ENCODE measurements at regions not wholly inside any gene's neighbourhood (a gene's known extent, or its start where the extent isn't known, plus 50 kb on each side); places are given as distances from the start of the nearest gene placed in this dataset.

- DNase-seq (ENCODE audit: low read depth): no peak
These were observed 89.5 kb upstream of the ANKRD55 start for GRCh38 chr5:56322592-56322991.

DNA sequence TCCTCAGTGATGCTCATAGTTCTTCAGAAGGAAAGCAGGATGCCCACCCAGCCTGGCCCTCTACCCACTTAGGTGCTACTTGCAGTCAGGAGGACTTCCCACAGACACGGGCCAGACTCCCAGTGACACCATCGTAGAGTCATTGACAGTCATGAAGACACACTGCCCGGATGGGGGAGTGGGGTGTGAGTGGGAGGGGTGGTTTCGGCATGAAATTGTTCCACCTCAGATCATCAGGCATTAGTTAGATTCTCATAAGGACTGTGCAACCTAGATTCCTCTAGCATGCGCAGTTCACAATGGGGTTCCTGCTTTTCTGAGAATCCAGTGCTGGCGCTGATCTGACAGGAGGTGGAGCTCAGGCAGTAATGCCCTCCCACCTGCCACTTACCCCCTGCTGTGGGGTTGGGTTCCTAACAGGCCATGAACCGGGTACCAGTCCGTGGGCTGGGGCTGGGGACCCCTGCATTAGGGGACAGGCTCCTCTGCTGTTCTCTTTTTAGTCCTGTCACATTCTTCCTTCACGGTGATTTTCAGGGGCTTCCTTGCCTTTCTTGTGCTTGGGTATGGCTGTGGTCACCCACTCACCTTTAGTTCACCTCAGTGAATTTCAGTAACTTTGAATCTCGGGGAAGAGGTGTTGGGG is 88.2 kb upstream of the ANKRD55 start:
- DNase-seq (ENCODE audit: low read depth): no peak

DNA sequence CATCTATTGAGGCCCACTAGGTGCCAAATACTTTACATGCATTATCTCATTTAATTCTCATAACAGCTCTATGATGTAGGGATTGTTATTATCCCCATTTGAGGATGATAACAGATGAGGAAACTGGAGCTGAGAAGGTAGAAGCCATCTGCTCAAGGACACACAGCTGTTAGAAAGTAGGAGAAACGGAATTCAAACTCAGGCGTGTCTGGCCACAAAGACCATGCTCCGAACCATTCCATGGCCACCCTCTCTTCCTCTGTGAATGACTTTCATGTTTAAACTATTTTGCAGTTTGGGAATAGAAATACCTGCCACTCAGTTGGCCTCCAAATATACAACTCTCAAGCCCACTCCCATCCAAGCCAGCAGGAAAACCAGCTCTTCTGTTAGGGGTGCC is 87.6 kb upstream of the ANKRD55 start:
- no peak for DNase-seq (ENCODE audit: low read depth)

DNA sequence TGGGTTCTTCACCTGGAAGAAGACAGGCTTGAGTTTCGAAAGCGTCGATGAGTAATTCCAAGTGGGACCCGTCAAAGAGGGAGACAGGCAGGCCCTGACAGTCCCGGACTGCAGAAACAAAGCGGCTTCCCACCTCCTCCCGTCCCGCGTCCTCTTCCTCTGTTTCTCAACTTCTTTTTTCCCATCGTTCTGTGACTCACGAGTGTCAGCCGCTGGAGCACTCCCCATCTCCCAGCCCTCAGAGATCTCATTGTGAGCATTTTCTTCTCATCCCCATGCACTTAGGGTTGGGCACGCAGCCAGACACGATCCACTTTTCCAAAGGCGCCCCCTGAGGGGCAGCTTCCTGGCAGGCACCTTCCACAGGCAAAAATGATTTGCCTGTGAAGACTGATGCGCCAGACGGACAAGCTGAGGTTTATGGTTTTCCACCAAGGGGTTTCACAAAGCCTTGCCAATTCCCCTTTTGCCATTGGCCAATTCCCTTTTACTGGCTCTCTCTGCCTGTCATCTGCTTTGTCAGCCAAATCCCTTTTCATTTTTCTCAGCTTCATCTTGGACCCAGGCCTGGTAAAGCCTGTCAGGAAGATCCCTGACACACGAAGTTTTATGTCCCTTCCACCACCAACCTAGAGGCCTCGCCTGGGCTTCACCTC is 86.5 kb upstream of the ANKRD55 start:
- DNase-seq (ENCODE audit: low read depth): peak; percentile 48

DNA sequence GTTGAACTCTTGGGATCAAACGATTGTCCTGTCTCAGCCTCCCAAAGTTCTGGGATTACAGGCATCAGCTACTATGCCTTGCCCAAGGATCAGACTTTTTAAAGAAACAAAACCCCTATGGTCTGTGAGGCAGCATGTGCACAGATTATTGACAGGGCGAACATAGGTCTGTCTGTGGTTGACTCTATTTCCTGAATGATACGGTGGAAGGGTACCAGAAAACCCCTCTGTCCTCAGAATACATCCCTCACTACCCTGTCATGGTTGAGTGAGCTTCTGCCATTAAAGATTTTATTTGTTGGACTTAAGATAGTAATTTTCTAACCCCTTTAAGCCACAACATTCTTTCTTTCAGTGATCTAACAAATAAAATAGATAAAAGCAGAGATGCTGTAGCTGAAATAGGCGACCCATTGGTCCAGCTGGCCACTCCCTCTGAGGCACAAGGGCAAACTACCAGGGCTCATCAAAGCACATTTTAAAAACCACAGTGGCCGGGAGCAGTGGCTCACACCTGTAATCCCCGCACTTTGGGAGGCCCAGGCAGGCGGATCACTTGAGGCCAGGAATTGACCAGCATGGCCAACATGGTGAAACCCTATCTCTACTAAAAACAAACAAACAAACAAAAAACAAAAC is 84.9 kb upstream of the ANKRD55 start:
- DNase-seq (ENCODE audit: low read depth): no peak

- no peak for DNase-seq (ENCODE audit: low read depth)
These were observed 83.3 kb upstream of the ANKRD55 start for GRCh38 chr5:56316299-56316994.

DNA sequence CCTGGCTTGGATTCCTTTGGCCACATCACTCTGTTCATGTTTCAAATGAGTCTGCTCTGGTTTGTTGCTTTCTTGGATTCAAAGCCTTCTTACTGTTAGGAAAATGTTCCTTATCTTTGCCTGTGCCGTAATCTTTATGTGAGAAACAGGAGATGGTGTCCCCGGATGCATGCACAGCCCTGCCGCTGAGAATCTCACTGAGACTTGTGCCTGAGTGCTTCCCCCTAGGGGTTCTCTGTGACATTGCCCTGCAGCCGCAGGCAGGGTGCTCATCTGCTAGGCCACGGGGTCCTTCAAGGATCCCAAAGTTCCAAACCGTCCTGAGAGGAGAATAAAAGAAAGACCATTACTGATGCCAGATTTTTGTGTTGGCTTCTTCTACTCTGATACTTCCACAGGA is 81.4 kb upstream of the ANKRD55 start:
- DNase-seq (ENCODE audit: low read depth): no peak

GRCh38 chr5:56313596-56313995 is 80.5 kb upstream of the ANKRD55 start:
- DNase-seq (ENCODE audit: low read depth): no peak

DNA sequence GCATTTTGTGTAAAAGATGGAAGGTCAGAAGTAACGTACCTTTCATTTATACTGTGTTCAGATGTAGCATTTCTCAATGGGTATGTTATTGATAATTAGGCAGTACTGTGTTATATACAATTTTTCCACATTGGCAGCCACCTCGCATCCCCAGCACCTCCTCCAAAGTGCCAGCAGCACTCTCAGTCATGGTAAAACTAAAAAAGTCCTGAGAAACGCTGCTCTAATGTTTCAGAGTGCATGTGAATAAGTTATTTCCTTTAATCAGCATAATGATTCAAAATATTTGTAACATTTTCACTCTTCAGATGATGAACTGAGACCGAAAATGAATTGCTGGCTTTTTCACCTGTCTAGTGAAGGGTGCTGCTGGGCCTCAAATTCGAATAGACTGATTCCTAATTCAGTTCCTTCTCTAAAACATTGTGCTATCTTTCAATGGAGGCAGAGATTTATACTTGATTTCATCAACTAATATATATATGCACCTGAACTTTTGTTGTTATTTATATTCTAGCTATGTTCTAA is 79.9 kb upstream of the ANKRD55 start:
- DNase-seq (ENCODE audit: low read depth): no peak

- no peak for DNase-seq (ENCODE audit: low read depth)
These were observed 78.3 kb upstream of the ANKRD55 start for GRCh38 chr5:56311306-56311905.

DNA sequence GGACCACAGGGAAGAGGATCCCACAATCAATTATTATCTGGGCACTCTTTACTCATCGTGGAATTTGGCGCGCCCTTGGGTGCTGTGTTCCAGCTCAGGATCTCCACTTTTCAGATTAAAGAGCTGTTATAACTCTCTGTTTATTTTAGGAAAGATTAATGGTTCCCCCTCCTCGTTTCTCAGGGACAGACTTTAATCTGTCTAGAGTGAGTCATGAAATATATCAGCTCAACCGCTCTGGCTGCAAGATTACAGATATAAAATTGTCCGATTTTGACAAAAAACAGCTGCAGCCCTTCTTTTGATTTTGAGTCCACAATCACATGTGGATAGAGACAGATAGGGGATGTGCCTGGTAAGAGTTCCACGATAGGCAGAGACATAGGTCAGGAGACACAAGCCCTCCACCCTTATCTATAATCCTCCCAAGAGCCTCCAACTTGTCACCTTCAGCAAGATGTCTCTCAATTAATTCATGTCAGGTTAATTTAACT is 77.6 kb upstream of the ANKRD55 start:
- peak; percentile 70 for DNase-seq (ENCODE audit: low read depth)

DNA sequence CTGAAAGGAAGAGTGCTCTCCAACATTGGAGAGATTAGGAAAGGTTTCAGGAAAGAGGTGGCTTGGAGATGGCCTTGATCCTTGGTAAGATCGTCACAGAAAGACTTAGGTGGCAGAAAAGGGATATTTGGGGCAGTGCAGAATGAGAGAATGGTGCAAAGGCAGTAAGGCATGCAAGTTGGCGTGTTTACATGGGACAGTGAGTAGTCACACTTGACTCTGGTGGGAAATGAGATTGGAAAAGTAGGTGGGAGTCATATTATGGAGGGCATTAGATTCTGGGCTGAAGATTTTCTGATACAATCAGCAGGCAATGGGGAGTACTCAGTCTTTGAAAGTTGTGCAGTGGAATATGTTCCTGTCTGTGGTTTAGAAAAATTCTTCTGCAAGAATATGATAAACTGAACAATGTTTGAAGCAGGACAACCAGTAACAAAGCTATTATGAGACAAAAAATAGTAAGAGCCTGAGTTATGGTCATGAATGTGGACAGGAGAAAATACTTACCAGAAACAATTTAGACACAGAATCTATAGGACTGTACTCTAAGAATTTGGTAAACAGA is 76.2 kb upstream of the ANKRD55 start:
- no peak for DNase-seq (ENCODE audit: low read depth)

DNA sequence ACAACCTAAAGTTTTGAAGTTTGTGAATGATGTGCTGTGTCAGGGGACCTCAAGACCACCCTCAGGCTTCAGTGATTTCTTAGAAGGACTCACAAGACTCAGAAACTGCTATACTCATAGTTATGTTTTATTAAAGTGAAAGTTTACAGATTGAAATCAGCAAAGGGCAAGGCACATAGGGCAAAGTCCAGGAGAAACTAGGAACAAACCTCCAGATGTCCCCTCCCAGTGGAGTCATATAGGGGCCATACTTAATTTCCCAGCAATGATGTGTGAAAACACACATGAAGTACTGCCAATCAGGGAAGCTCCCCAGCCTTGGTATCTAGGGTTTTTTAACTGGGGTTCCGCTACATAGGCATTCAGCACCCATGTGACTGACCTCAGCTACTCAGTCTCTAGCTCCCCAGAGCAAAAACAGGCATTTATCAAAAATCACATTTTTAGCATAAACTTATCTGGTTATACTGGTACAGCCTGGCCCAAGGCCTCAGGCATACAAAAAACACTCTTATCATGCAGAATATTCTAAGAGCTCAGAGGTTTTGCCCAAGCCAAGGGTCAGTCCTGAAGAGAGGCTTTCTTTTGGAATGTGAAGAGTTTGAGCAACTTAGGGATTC is 74.7 kb upstream of the ANKRD55 start:
- no peak for DNase-seq (ENCODE audit: low read depth)

DNA sequence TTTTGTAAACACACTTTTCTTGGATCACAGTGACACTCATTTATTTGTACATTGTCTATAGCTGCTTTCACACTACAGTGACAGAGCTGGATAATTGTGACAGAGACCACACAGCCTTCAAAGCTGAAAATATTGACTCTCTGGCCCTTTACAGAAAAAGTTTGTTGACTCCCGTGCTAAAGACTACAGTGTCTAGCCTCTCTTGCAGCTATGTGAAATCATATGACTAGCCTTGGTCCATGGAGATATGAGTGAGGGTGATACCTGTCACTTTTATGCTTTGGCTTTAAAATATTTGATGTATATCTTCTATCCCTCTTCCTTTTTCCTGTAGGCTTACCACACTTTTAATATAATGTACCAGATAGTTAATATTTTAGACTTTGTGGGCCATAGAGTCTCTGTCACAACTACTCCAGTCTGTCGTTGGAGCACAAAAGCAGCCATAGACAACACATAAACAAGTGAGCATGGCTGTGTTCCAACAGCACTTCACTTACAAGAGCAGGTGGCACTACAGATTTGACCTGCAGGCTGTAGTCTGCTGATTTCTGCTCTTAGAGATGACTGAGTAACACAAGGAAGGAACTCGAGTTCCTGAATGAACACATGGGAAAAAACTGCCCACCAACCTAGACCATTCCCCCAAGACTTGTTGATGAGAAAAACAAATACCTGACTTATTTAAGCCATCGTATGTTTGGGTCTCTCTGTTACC is 73.5 kb upstream of the ANKRD55 start:
- no peak for DNase-seq (ENCODE audit: low read depth)

- DNase-seq (ENCODE audit: low read depth): no peak
These were observed 72.1 kb upstream of the ANKRD55 start for GRCh38 chr5:56305001-56305950.

- DNase-seq (ENCODE audit: low read depth): no peak
These were observed 70.4 kb upstream of the ANKRD55 start for GRCh38 chr5:56303511-56303910.

GRCh38 chr5:56302027-56302426 is 68.9 kb upstream of the ANKRD55 start:
- DNase-seq (ENCODE audit: low read depth): peak; percentile 84

- peak; percentile 80 for DNase-seq (ENCODE audit: low read depth)
These were observed 67.9 kb upstream of the ANKRD55 start for GRCh38 chr5:56301069-56301468.

DNA sequence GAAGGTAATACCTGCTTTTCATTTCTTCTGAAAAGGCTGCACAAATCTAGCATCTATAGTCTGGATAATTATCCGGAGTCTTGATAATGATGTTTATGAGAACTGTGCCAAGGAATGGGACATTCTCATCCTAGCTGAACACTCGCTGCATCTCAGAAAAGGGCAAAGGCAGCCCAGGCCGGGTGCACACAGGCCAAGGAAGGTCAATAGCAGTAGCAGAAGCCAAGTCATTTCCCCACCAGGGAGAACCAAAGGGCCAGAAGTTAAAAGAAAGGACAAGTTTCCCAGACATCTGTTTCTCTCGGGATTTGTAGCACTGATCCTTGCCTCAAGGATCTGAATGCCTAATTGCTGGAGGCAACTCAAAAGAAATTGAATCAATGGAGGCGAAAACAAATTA is 66.1 kb upstream of the ANKRD55 start:
- DNase-seq (ENCODE audit: low read depth): no peak

All from M059J (cell line).